ENCODE measurements at regions not wholly inside any gene's neighbourhood (a gene's known extent, or its start where the extent isn't known, plus 50 kb on each side); places are given as distances from the start of the nearest gene placed in this dataset.

DNA sequence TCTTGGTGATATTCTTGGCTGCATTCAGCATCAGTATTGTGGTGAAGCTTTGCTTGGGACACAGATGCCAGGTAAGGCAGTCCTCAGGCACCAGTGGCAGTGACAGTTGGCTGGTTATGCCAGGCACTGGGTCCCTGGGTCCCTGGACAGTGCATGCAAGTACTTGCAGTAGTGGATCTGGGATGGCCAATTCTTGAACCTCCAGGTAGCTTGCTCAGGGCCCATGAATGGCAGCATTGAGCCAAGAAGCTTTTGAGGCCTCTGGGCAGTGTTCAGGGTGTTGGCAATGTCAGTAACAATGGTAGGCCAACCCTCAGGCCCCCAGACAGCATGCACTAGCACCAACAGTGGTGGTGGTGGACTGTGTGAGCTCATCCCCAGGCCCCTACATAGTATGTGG lies 106.8 kb upstream of the ANXA10 start:
- Histone ChIP-seq H3K4me2 (ENCODE audit: low read length) (no peak overlapping the region), H3K27ac (ENCODE audit: low read depth, low read length) (no peak overlapping the region), H3K9me3 (ENCODE audit: control insufficient read depth in 1 of 2, insufficient read depth in 1 of 2, low read depth in 1 of 2, low read length in 2 of 2) (no peaks in the 10 kb centered on the region; a peak in 1 of 4 replicates), H3K4me3 (replicated peaks in 1 of 2; ENCODE audit: low read depth in 1 of 2, low read length in 2 of 2) (no peak overlapping the region), H3K27me3 (ENCODE audit: insufficient read depth, low read length) (no peaks in the 10 kb centered on the region), H4K20me1 (ENCODE audit: insufficient read depth) (no peaks in the 10 kb centered on the region), H3K4me1 (ENCODE audit: control insufficient read depth in 1 of 2, insufficient read depth in 2 of 2, low read length in 2 of 2) (no peaks in the 10 kb centered on the region), H3K9me2 (ENCODE audit: insufficient read depth) (no peaks in the 10 kb centered on the region), H3K9ac (ENCODE audit: low read length) (no peak overlapping the region), H3K36me3 (ENCODE audit: control insufficient read depth in 1 of 2, insufficient read depth in 2 of 2, low read length in 2 of 2) (no peaks in the 10 kb centered on the region), H2AFZ (ENCODE audit: low read depth, low read length, poor library complexity, severe bottlenecking) (no peak overlapping the region), H3K79me2 (ENCODE audit: insufficient read depth, low read length) (no peaks in the 10 kb centered on the region)
- TF ChIP-seq, protein P1, sequence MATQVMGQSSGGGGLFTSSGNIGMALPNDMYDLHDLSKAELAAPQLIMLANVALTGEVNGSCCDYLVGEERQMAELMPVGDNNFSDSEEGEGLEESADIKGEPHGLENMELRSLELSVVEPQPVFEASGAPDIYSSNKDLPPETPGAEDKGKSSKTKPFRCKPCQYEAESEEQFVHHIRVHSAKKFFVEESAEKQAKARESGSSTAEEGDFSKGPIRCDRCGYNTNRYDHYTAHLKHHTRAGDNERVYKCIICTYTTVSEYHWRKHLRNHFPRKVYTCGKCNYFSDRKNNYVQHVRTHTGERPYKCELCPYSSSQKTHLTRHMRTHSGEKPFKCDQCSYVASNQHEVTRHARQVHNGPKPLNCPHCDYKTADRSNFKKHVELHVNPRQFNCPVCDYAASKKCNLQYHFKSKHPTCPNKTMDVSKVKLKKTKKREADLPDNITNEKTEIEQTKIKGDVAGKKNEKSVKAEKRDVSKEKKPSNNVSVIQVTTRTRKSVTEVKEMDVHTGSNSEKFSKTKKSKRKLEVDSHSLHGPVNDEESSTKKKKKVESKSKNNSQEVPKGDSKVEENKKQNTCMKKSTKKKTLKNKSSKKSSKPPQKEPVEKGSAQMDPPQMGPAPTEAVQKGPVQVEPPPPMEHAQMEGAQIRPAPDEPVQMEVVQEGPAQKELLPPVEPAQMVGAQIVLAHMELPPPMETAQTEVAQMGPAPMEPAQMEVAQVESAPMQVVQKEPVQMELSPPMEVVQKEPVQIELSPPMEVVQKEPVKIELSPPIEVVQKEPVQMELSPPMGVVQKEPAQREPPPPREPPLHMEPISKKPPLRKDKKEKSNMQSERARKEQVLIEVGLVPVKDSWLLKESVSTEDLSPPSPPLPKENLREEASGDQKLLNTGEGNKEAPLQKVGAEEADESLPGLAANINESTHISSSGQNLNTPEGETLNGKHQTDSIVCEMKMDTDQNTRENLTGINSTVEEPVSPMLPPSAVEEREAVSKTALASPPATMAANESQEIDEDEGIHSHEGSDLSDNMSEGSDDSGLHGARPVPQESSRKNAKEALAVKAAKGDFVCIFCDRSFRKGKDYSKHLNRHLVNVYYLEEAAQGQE (IDR thresholded peaks at IDR 0.05; ENCODE audit: low read depth): no peak
- TF ChIP-seq, protein P2, sequence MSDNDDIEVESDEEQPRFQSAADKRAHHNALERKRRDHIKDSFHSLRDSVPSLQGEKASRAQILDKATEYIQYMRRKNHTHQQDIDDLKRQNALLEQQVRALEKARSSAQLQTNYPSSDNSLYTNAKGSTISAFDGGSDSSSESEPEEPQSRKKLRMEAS (IDR thresholded peaks at IDR 0.05): no peak
- TF ChIP-seq SP1 (IDR thresholded peaks at IDR 0.05; ENCODE audit: low read depth) (no peak), FOSL1 (IDR thresholded peaks at IDR 0.05; ENCODE audit: low read depth) (no peak), EGR1 (IDR thresholded peaks at IDR 0.05; ENCODE audit: low read depth) (no peak), RAD21 (IDR thresholded peaks at IDR 0.05; ENCODE audit: low read depth) (no peak), JUND (IDR thresholded peaks at IDR 0.05) (no peak), TCF7L2 (IDR thresholded peaks at IDR 0.05; ENCODE audit: borderline replicate concordance, extremely low read depth, insufficient read depth, insufficient read length) (no peak), SIN3A (IDR thresholded peaks at IDR 0.05; ENCODE audit: low read depth) (no peak)
- ATAC-seq: no peak
- CTCF ChIA-PET: no interaction called here
- DNase-seq (ENCODE audit: low read depth, low spot score): no peak
- POLR2A ChIA-PET: no interaction called here
- no TSS peak for BruUV-seq (replicated peaks)
- RAD21 ChIA-PET (ENCODE audit: low non-redundant PET in 1 of 2, low total read pairs in 2 of 2, uncharacterized antibody in 2 of 2, unreplicated experiment in 2 of 2): no interaction called here
- intact Hi-C loops (cut with micrococcal nuclease): no loop called here

All from HCT116 (cell line).